GM18861 (cell line): ENCODE measurements at regions not wholly inside any gene's neighbourhood (a gene's known extent, or its start where the extent isn't known, plus 50 kb on each side); places are given as distances from the start of the nearest gene placed in this dataset.

Experiments used
- ATAC-seq: cut with Tn5 transposase; IDR thresholded peaks from one replicate; pipeline ENCODE4 v1.9.1; 2021; ENCODE audit not compliant: unreplicated experiment

DNA sequence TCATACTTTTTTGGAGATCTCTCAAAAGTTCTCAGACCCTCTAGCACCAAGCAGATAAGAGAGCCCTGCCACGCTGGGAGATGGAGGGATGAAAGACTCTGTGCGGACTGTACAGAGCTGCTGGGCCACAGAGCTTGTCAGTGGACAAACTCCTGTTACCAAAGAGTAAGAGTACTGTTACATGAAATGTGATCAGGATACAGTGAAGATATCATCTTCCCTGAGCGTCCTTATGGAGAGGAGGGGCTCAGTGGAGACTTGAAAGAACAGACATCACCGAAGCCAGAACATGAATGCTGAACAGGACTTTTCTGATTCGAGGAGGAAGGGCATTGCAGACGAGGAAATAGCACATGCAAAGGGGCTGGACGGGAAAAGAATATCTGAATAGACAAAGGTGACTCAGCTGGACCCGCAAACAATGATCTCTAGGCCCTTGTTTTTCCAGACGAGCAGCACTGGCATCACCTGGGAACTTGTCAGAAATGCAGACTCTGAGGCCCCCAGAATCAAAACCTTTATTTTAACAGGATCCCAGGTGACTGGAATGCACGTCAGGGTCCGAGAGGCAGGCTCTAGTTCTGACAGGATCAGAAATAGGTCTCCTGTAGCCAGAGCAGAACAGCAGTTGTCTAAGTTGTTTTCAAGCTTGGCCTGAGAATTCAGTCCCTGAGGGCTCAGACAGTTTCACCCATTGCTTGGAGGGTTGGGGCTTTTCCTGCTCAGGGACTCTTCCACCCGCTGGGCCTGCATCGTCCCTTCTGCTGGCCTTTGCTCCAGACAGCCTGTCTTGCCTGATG lies 277.9 kb downstream of the RPLP1 start:
- ATAC-seq = no peak

DNA sequence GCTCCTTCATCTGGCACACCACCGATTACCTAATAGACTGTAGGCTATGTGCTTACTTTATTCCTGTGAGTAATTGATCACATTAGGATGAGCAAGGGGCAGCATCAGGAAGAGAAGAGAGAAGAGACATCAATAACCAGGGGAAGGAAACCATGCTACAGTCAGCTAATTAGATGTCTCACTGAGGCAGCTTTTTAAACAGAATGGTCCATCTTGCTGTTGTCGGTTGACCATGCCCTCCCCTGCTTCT lies 278.4 kb downstream of the RPLP1 start:
- ATAC-seq = no peak

GRCh38 chr15:69731581-69731980 lies 279.0 kb downstream of the RPLP1 start:
- no peak for ATAC-seq

GRCh38 chr15:69732133-69732532 lies 279.5 kb downstream of the RPLP1 start:
- ATAC-seq = no peak

GRCh38 chr15:69734699-69735098 lies 282.1 kb downstream of the RPLP1 start:
- ATAC-seq = no peak

GRCh38 chr15:69735121-69735520 lies 282.5 kb downstream of the RPLP1 start:
- ATAC-seq = no peak

GRCh38 chr15:69736161-69736560 lies 283.5 kb downstream of the RPLP1 start:
- no peak for ATAC-seq

- ATAC-seq = no peak
Observed at GRCh38 chr15:69737916-69738315, 285.3 kb downstream of the RPLP1 start.

DNA sequence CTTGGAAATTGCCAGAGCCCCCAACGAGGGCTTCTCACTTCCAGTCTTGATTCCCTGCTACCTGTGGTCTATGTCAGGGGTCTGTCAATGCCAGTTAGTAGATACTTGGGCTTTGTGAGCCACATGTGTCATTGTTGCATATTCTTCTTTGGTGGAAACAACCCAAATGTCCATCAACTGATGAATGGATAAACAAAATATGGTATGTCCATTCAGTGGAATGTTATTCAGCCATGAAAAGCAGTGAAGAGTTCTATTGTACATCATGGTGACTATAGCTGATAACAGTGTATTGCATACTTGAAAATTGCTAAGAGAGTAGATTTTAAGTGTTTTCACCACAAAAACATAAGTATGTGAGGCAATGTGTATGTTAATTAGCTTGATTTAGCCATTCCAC lies 288.1 kb downstream of the RPLP1 start:
- ATAC-seq = no peak

GRCh38 chr15:69742361-69742760 lies 289.7 kb downstream of the RPLP1 start:
- no peak for ATAC-seq

- ATAC-seq = no peak
Observed at GRCh38 chr15:69743091-69743490, 290.5 kb downstream of the RPLP1 start.

DNA sequence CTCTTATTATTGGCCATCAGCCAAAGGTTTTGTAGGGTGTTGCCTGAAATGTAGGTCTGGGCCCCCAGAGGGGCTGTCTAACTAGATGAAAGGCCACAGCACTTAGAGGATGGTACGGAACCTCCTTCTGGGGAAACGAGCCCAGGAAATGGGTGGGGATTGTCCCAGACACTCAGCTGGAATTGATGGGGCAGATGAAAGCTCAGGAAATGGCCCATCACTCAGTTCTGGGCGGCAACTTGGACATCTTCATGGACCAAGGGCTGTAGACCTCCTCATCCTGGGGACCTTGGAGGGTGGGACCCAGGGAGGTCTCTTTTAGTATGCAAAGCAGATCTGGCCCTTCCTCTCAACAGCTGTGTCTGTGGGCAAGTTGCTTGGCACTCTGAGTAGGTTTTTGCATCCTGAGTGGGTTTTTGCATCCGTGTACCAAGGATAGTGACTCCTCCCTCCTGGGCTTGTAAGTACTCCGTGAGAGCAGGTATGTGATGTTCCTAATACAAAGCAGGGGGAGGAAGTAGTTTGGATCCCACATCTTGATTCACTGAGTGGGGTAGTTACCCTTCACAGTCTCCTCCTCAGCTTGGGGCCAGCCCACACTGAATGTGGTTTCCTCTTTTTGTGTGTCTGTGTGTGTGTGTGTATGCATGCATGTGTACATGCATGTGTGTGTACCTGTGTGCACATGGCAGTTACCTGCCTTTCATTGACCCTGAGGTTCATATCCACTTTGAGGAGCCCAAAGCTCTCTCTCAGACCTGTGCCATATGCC lies 292.0 kb downstream of the RPLP1 start:
- no peak for ATAC-seq

GRCh38 chr15:69747193-69747592 lies 294.6 kb downstream of the RPLP1 start:
- ATAC-seq = no peak

GRCh38 chr15:69748131-69748530 lies 295.5 kb downstream of the RPLP1 start:
- no peak for ATAC-seq

- ATAC-seq = no peak
Observed at GRCh38 chr15:69748576-69749185, 296.1 kb downstream of the RPLP1 start.

- ATAC-seq = no peak
Observed at GRCh38 chr15:69749274-69749673, 296.7 kb downstream of the RPLP1 start.

- no peak for ATAC-seq
Observed at GRCh38 chr15:69749797-69750196, 297.2 kb downstream of the RPLP1 start.

- peak; percentile 48 for ATAC-seq
Observed at GRCh38 chr15:69750253-69750652, 297.6 kb downstream of the RPLP1 start.

DNA sequence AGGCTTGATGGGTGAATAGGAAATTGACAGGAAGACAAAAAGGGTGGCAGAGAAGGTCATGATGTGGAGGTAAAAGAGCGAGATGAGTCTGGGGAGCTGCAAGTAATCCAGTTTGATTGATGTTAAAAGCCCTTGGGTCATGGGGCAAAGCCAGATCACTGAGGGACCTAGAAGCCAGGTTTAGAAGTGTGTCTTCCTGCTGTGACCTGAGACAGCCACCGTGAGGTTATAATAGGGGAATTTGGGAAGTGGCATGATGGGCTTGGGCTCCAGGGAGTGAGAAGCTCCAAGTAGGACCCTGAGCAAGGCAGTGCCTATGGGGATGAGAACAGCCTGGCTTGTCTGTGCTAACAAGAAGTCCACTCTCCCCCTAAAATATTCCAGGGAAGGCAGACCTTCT lies 298.5 kb downstream of the RPLP1 start:
- ATAC-seq = no peak

GRCh38 chr15:69751566-69751965 lies 298.9 kb downstream of the RPLP1 start:
- peak; percentile 24 for ATAC-seq

DNA sequence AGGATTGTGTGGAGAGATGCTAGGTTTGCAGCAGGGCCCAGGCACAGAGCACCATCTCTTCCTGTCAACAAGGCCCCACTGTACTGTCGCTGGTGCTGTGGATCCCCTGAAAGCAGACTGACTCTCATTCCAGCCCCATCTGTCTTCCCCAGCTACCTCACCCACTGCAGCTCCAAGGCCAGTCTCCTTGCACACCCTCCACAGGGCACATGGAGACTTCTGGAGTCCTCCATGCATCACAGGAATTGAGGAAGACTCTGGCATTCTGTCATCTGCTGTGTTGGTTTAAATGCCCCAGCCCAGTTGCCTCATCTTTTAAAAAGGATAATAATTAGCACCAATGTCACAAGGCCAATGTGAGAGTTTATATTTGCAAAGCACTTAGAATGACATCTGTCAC lies 301.2 kb downstream of the RPLP1 start:
- ATAC-seq = no peak

GRCh38 chr15:69754313-69754712 lies 301.7 kb downstream of the RPLP1 start:
- ATAC-seq = no peak
